ENCODE measurements at regions not wholly inside any gene's neighbourhood (a gene's known extent, or its start where the extent isn't known, plus 50 kb on each side); places are given as distances from the start of the nearest gene placed in this dataset.

DNA sequence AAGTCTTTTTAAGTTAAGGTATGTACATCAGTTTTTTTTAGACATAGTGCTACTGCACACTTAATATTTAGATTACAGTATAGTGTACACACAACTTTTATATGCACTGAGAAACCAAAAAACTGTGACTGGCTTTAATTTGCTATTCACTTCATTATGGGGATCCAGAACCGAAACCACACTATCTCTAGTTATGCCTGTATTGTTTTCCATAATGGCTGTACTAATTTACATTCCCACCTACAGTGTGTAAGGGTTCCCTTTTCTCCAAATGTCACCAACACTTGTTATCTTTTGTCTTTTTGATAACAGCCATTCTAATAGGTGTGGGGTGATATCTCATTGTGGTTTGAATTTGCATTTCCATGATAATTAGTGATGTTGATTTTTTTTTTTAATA is 213.4 kb upstream of the CCDC150 start:
- no peak overlapping the region for H3K9ac ChIP-seq (ENCODE audit: low read length)
- peaks cover 23% of the 10 kb centered on the region for H3K4me1 Mint-ChIP-seq
- no peak for TF ChIP-seq EZH2 (IDR thresholded peaks at IDR 0.05; ENCODE audit: borderline replicate concordance, insufficient read depth, low read depth, low read length, poor library complexity, severe bottlenecking)
- TF ChIP-seq, protein P1, sequence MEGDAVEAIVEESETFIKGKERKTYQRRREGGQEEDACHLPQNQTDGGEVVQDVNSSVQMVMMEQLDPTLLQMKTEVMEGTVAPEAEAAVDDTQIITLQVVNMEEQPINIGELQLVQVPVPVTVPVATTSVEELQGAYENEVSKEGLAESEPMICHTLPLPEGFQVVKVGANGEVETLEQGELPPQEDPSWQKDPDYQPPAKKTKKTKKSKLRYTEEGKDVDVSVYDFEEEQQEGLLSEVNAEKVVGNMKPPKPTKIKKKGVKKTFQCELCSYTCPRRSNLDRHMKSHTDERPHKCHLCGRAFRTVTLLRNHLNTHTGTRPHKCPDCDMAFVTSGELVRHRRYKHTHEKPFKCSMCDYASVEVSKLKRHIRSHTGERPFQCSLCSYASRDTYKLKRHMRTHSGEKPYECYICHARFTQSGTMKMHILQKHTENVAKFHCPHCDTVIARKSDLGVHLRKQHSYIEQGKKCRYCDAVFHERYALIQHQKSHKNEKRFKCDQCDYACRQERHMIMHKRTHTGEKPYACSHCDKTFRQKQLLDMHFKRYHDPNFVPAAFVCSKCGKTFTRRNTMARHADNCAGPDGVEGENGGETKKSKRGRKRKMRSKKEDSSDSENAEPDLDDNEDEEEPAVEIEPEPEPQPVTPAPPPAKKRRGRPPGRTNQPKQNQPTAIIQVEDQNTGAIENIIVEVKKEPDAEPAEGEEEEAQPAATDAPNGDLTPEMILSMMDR (IDR thresholded peaks at IDR 0.05) = no peak
- H3K27me3 ChIP-seq (replicated peaks in 1 of 4; ENCODE audit: control extremely low read depth in 1 of 4, control insufficient read depth in 3 of 4, insufficient read depth in 4 of 4, low read length in 3 of 4) = no peaks in the 10 kb centered on the region
- no peaks in the 10 kb centered on the region for H4K20me1 ChIP-seq (ENCODE audit: control insufficient read depth, insufficient read depth, low read length, poor library complexity, severe bottlenecking)
- no CpG with 5 or more reads among the region's 1 CpG for WGBS (ENCODE audit: insufficient coverage)
- CTCF ChIA-PET = no interaction called here
- no peaks in the 10 kb centered on the region for H3K9me3 Mint-ChIP-seq (ENCODE audit: insufficient read depth)
- H3K9me3 ChIP-seq (ENCODE audit: control extremely low read depth in 1 of 3, control insufficient read depth in 2 of 3, insufficient read depth in 1 of 3, low read length in 2 of 3) = no peaks in the 10 kb centered on the region
- peaks cover 11 to 21% of the 10 kb centered on the region in 2 donors for H3K4me1 ChIP-seq (ENCODE audit: control insufficient read depth in 2 of 2, insufficient read depth in 2 of 2, low read length in 2 of 2)
- H3K36me3 ChIP-seq (replicated peaks in 1 of 2; ENCODE audit: control extremely low read depth in 1 of 2, control insufficient read depth in 1 of 2, extremely low read depth in 1 of 2, insufficient read depth in 2 of 2, low read length in 1 of 2) = no peaks in the 10 kb centered on the region
- H3K4me3 Mint-ChIP-seq = no peak overlapping the region
- no peak overlapping the region for H2AFZ ChIP-seq (ENCODE audit: insufficient read depth, low read depth, low read length, poor library complexity, severe bottlenecking)
- H3K27me3 Mint-ChIP-seq = no peaks in the 10 kb centered on the region
- ATAC-seq (ENCODE audit: low read depth) (no peak), DNase-seq (no peak)
- H3K27ac ChIP-seq (ENCODE audit: low read length in 2 of 2) = no peak overlapping the region
- intact Hi-C loops (cut with micrococcal nuclease) = no loop called here
- no peak overlapping the region for H3K4me2 ChIP-seq (replicated peaks; ENCODE audit: low read depth, low read length, poor library complexity, severe bottlenecking)
- no peaks in the 10 kb centered on the region for H3K79me2 ChIP-seq (ENCODE audit: control insufficient read depth, insufficient read depth, low read length)
- POLR2A ChIA-PET = no interaction called here
- no peak overlapping the region for H3K4me3 ChIP-seq (ENCODE audit: control extremely low read depth in 1 of 5, extremely low read depth in 1 of 5, insufficient read depth in 1 of 5, low read depth in 2 of 5, low read length in 4 of 5)
- no peak overlapping the region for H3K27ac Mint-ChIP-seq

DNA sequence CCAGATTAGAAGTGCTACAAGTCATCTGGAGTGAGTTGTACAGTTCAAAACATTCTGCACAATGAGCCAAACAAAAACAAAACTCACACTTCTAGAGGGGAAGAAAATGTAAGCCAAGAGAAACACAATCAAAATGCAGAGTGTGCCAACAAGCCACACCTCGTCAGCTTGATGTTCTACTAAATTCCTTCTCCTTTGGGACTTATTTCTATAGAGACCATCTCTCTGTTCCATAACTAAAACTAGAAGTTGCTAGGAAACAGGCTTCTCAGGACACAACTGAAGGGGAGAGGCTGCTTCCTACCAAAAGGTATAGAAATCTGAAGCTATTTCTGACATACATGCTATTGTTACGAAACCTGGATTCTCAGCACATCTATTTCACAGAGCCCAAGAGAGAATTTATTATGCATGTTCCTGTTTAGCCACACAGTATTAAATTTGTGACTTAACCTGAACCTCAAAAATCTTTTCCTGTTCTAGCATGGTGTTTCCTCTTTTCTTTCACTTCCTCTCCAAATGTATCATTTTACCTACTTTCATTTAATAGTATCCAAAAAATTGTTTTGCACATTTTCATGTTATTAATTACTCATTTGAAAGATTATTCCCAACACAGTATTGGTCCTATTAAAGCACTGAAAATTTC is 211.4 kb upstream of the CCDC150 start:
- TF ChIP-seq EZH2 (IDR thresholded peaks at IDR 0.05; ENCODE audit: borderline replicate concordance, insufficient read depth, low read depth, low read length, poor library complexity, severe bottlenecking) = no peak
- TF ChIP-seq, protein P1 (IDR thresholded peaks at IDR 0.05) = no peak
- H3K79me2 ChIP-seq (ENCODE audit: control insufficient read depth, insufficient read depth, low read length) = no peaks in the 10 kb centered on the region
- H3K27me3 ChIP-seq (replicated peaks in 1 of 4; ENCODE audit: control extremely low read depth in 1 of 4, control insufficient read depth in 3 of 4, insufficient read depth in 4 of 4, low read length in 3 of 4) = no peaks in the 10 kb centered on the region
- intact Hi-C loops (cut with micrococcal nuclease) = no loop called here
- Mint-ChIP-seq H3K27me3 (peaks cover 2% of the 10 kb centered on the region), H3K9me3 (ENCODE audit: insufficient read depth) (no peaks in the 10 kb centered on the region), H3K27ac (no peak overlapping the region), H3K4me1 (peaks cover 23% of the 10 kb centered on the region), H3K4me3 (peak overlapping the region; percentile 53)
- H3K4me2 ChIP-seq (replicated peaks; ENCODE audit: low read depth, low read length, poor library complexity, severe bottlenecking) = peak overlapping the region; percentile 33
- no peak overlapping the region for H3K9ac ChIP-seq (ENCODE audit: low read length)
- no peaks in the 10 kb centered on the region for H3K9me3 ChIP-seq (ENCODE audit: control extremely low read depth in 1 of 3, control insufficient read depth in 2 of 3, insufficient read depth in 1 of 3, low read length in 2 of 3)
- no peak overlapping the region for H2AFZ ChIP-seq (ENCODE audit: insufficient read depth, low read depth, low read length, poor library complexity, severe bottlenecking)
- peaks cover 11 to 21% of the 10 kb centered on the region in 2 donors for H3K4me1 ChIP-seq (ENCODE audit: control insufficient read depth in 2 of 2, insufficient read depth in 2 of 2, low read length in 2 of 2)
- DNase-seq (peak; percentile 12), ATAC-seq (ENCODE audit: low read depth) (no peak)
- no peak overlapping the region for H3K4me3 ChIP-seq (ENCODE audit: control extremely low read depth in 1 of 5, extremely low read depth in 1 of 5, insufficient read depth in 1 of 5, low read depth in 2 of 5, low read length in 4 of 5)
- ChIA-PET CTCF (no interaction called here), POLR2A (no interaction called here)
- WGBS (ENCODE audit: insufficient coverage) = no CpG with 5 or more reads among the region's 2 CpGs
- H4K20me1 ChIP-seq (ENCODE audit: control insufficient read depth, insufficient read depth, low read length, poor library complexity, severe bottlenecking) = no peaks in the 10 kb centered on the region
- peak overlapping the region in 1 of 2 donors; percentile 29 for H3K27ac ChIP-seq (ENCODE audit: low read length in 2 of 2)
- H3K36me3 ChIP-seq (replicated peaks in 1 of 2; ENCODE audit: control extremely low read depth in 1 of 2, control insufficient read depth in 1 of 2, extremely low read depth in 1 of 2, insufficient read depth in 2 of 2, low read length in 1 of 2) = no peaks in the 10 kb centered on the region
